Fibroblast of lung (primary cell): ENCODE measurements at regions not wholly inside any gene's neighbourhood (a gene's known extent, or its start where the extent isn't known, plus 50 kb on each side); places are given as distances from the start of the nearest gene placed in this dataset.

Source experiments
- DNase-seq, 2 donors: peaks; one replicate each; pipeline versions ENCODE4 v3.0.0 to v3.0.0-alpha.2; 2010; ENCODE audit warnings: low read depth in 2 of 2
- H2AFZ ChIP-seq: 2 replicates; pipeline ENCODE4 v1.5.1; 2012; ENCODE audit warnings: low read length, control low read depth, inconsistent platforms
- H3K27ac ChIP-seq: 2 replicates; pipeline ENCODE4 v1.5.1; 2011; ENCODE audit warnings: low read length, control low read depth; ENCODE audit not compliant: insufficient read depth
- H3K27me3 ChIP-seq: 2 replicates; pipeline ENCODE4 v1.5.1; 2011; ENCODE audit warnings: mild to moderate bottlenecking, low read length; ENCODE audit not compliant: control insufficient read depth, insufficient read depth
- H3K36me3 ChIP-seq: 2 replicates; pipeline ENCODE4 v1.5.1; 2011; ENCODE audit warnings: low read length; ENCODE audit not compliant: control insufficient read depth, insufficient read depth
- H3K4me1 ChIP-seq: 2 replicates; pipeline ENCODE4 v1.5.1; 2011; ENCODE audit warnings: low read length; ENCODE audit not compliant: control insufficient read depth, insufficient read depth; ENCODE audit errors: extremely low read depth
- H3K4me2 ChIP-seq: 2 replicates; pipeline ENCODE4 v1.5.1; 2011; ENCODE audit warnings: low read length, control low read depth; ENCODE audit not compliant: insufficient read depth; ENCODE audit errors: extremely low read depth
- H3K4me3 ChIP-seq, 4 experiments: fragments of 200-600 bp in 1 of 4; sonication (generic) in 1 of 4; replicated peaks in 1 of 4; 2 replicates each; pipeline ENCODE4 v1.5.1; 2011 to 2016; ENCODE audit warnings: low read length in 4 of 4, low read depth in 3 of 4, mild to moderate bottlenecking in 3 of 4, control low read depth in 2 of 4, inconsistent platforms in 1 of 4, mixed read lengths in 1 of 4; ENCODE audit not compliant: insufficient read depth in 1 of 4; ENCODE audit errors: control extremely low read depth in 1 of 4
- H3K79me2 ChIP-seq: 2 replicates; pipeline ENCODE4 v1.5.1; 2012; ENCODE audit warnings: mild to moderate bottlenecking, low read length, inconsistent platforms; ENCODE audit not compliant: control insufficient read depth, insufficient read depth
- H3K9ac ChIP-seq: 2 replicates; pipeline ENCODE4 v1.5.1; 2011; ENCODE audit warnings: mild to moderate bottlenecking, low read length, control low read depth; ENCODE audit not compliant: insufficient read depth
- H3K9me3 ChIP-seq: 2 replicates; pipeline ENCODE4 v1.5.1; 2012; ENCODE audit warnings: low read depth, low read length; ENCODE audit not compliant: control insufficient read depth, insufficient read depth
- H4K20me1 ChIP-seq: 2 replicates; pipeline ENCODE4 v1.5.1; 2011; ENCODE audit warnings: low read length; ENCODE audit not compliant: control insufficient read depth, insufficient read depth; ENCODE audit errors: extremely low read depth
- EZH2 ChIP-seq: IDR thresholded peaks from 2 replicates; pipeline ENCODE4 v1.5.1; 2012; ENCODE audit warnings: low read length, control low read depth, mild to moderate bottlenecking; ENCODE audit errors: missing control alignments
- TF ChIP-seq, protein P1 (sequence below), 2 donors: IDR thresholded peaks in 1 of 2; conservative IDR thresholded peaks in 1 of 2; 1 replicate in 1 of 2; 2 replicates in 1 of 2; pipeline ENCODE4 v1.5.1; 2011 to 2012; ENCODE audit warnings: low read length in 2 of 2, control low read depth in 1 of 2, inconsistent platforms in 1 of 2, low read depth in 1 of 2, mild to moderate bottlenecking in 1 of 2

DNA sequence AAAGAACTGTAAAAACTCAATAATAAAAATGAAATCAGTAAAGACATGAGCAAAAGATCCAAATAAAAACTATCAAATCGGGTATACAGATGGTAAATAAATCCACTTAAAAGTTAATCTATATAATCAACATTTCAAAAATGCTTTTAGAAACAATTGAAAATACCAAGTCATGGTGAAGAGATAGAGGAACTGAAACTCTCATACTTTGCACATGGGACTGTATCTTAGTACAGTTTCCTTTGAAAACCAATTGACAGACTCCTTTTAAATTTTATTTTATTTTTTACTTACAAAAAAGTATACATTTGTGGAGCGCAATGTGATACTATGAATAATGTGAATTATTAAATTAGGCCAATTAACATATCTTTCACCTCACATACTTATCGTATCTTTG lies 98.6 kb upstream of the FAR2 start:
- Histone ChIP-seq H3K4me1 (no peaks in the 10 kb centered on the region), H3K4me3 (no peak overlapping the region), H3K79me2 (no peaks in the 10 kb centered on the region), H3K36me3 (no peaks in the 10 kb centered on the region), H3K9ac (no peak overlapping the region), H3K27me3 (no peaks in the 10 kb centered on the region), H3K4me2 (no peak overlapping the region), H2AFZ (no peak overlapping the region), H4K20me1 (no peaks in the 10 kb centered on the region), H3K9me3 (no peaks in the 10 kb centered on the region), H3K27ac (no peak overlapping the region)
- TF ChIP-seq, protein P1, sequence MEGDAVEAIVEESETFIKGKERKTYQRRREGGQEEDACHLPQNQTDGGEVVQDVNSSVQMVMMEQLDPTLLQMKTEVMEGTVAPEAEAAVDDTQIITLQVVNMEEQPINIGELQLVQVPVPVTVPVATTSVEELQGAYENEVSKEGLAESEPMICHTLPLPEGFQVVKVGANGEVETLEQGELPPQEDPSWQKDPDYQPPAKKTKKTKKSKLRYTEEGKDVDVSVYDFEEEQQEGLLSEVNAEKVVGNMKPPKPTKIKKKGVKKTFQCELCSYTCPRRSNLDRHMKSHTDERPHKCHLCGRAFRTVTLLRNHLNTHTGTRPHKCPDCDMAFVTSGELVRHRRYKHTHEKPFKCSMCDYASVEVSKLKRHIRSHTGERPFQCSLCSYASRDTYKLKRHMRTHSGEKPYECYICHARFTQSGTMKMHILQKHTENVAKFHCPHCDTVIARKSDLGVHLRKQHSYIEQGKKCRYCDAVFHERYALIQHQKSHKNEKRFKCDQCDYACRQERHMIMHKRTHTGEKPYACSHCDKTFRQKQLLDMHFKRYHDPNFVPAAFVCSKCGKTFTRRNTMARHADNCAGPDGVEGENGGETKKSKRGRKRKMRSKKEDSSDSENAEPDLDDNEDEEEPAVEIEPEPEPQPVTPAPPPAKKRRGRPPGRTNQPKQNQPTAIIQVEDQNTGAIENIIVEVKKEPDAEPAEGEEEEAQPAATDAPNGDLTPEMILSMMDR (conservative IDR thresholded peaks at IDR 0.05 in 1 of 2, IDR thresholded peaks at IDR 0.05 in 1 of 2; ENCODE audit: low read depth in 1 of 2, low read length in 2 of 2): no peak
- no peak for TF ChIP-seq EZH2
- no peak for DNase-seq

DNA sequence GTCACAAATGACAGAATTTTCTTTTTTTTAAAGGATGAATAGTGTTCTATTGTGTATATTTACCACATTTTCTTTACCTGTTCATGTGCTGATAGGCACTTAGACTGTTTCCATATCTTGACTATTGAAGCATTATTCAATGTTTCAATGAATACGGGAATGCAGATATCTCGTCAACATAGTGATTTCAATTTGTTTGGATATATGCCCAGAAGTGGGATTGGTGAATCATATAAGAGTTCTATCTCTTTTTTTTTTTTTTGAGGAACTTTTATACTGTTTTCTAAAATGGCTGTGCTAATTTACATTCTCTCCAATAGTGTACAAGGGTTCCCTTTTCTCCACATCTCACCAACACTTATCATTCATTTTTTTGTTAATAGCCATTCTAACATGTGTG lies 97.9 kb upstream of the FAR2 start:
- Histone ChIP-seq H3K79me2 (no peaks in the 10 kb centered on the region), H3K4me3 (no peak overlapping the region), H3K27ac (no peak overlapping the region), H2AFZ (no peak overlapping the region), H3K27me3 (no peaks in the 10 kb centered on the region), H3K4me2 (no peak overlapping the region), H4K20me1 (no peaks in the 10 kb centered on the region), H3K9me3 (no peaks in the 10 kb centered on the region), H3K4me1 (no peaks in the 10 kb centered on the region), H3K9ac (no peak overlapping the region), H3K36me3 (no peaks in the 10 kb centered on the region)
- TF ChIP-seq EZH2: no peak
- TF ChIP-seq, protein P1 (conservative IDR thresholded peaks at IDR 0.05 in 1 of 2, IDR thresholded peaks at IDR 0.05 in 1 of 2; ENCODE audit: low read depth in 1 of 2, low read length in 2 of 2): no peak
- DNase-seq: peak; percentile 49 to 63

DNA sequence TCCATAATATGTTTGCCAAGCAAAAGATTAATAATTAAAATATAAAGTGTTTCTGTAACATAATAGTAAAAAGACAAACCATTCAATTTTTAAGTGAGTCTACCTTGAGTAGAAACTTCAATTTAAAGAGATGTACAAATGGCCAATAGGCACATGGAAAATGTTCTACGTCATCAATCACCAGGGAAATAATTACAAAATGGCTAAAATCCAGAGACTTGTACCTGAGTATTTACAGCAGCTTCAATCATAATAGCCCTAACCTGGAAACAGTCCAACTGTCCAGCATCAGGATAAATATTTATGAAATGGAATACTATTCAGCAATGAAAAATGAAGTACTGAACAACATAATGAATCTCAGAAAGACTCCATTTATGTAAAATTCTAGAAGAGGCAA lies 95.5 kb upstream of the FAR2 start:
- H3K4me1 ChIP-seq: no peaks in the 10 kb centered on the region
- no peak overlapping the region for H3K9ac ChIP-seq
- H3K27ac ChIP-seq: no peak overlapping the region
- no peak overlapping the region for H3K4me3 ChIP-seq
- H3K4me2 ChIP-seq: no peak overlapping the region
- H3K9me3 ChIP-seq: no peaks in the 10 kb centered on the region
- no peaks in the 10 kb centered on the region for H4K20me1 ChIP-seq
- H3K79me2 ChIP-seq: no peaks in the 10 kb centered on the region
- TF ChIP-seq EZH2: no peak
- no peaks in the 10 kb centered on the region for H3K27me3 ChIP-seq
- H2AFZ ChIP-seq: no peak overlapping the region
- H3K36me3 ChIP-seq: no peaks in the 10 kb centered on the region
- DNase-seq: no peak
